SK-N-SH treated with all-trans-retinoic acid at 6 μM for 48 hours (cell line): ENCODE measurements at regions not wholly inside any gene's neighbourhood (a gene's known extent, or its start where the extent isn't known, plus 50 kb on each side); places are given as distances from the start of the nearest gene placed in this dataset.

Experiments
- ATAC-seq: fragments of 200-7000 bp; cut with Tn5 transposase; 3 replicates; pipeline ENCODE4 v1.9.1; 2020; ENCODE audit warnings: mild to moderate bottlenecking, moderate library complexity
- ARNTL ChIP-seq: fragments of 450-650 bp; formaldehyde crosslinking; IDR thresholded peaks from 2 replicates; pipeline ENCODE4 v1.5.0; 2020; ENCODE audit warnings: low read depth, mild to moderate bottlenecking, moderate library complexity, borderline replicate concordance
- BACH2 ChIP-seq: fragments of 250-450 bp; sonication (Bioruptor Pico); IDR thresholded peaks from 2 replicates; pipeline ENCODE4 v1.9.0; 2021; ENCODE audit warnings: mild to moderate bottlenecking, borderline replicate concordance
- CSDC2 ChIP-seq: fragments of 250-450 bp; sonication (Bioruptor Pico); IDR thresholded peaks from 2 replicates; pipeline ENCODE4 v1.5.0; 2020; ENCODE audit warnings: mild to moderate bottlenecking, moderate library complexity
- ESRRG ChIP-seq: fragments of 250-450 bp; sonication (Bioruptor Pico); IDR thresholded peaks from 2 replicates; pipeline ENCODE4 v1.6.1; 2021; ENCODE audit warnings: mild to moderate bottlenecking
- GLIS3 ChIP-seq: fragments of 250-450 bp; sonication (Bioruptor Pico); IDR thresholded peaks from 2 replicates; pipeline ENCODE4 v1.5.0; 2020; ENCODE audit warnings: mild to moderate bottlenecking, moderate library complexity
- ISL1 ChIP-seq: fragments of 250-450 bp; sonication (Bioruptor Pico); IDR thresholded peaks from 2 replicates; pipeline ENCODE4 v2.1.2; 2022; ENCODE audit warnings: mild to moderate bottlenecking, moderate library complexity
- OSR1 ChIP-seq: fragments of 250-450 bp; sonication (Bioruptor Pico); IDR thresholded peaks from 2 replicates; pipeline ENCODE4 v1.8.0; 2022; ENCODE audit warnings: moderate library complexity, mild to moderate bottlenecking, inconsistent platforms
- PPARA ChIP-seq: fragments of 250-450 bp; sonication (Bioruptor Pico); IDR thresholded peaks from 2 replicates; pipeline ENCODE4 v1.5.0; 2020; ENCODE audit warnings: mild to moderate bottlenecking, borderline replicate concordance
- RARB ChIP-seq: fragments of 250-450 bp; sonication (Bioruptor Pico); IDR thresholded peaks from 2 replicates; pipeline ENCODE4 v1.8.0; 2021; ENCODE audit warnings: mild to moderate bottlenecking, moderate library complexity
- SNAI2 ChIP-seq: fragments of 250-450 bp; sonication (Bioruptor Pico); IDR thresholded peaks from 2 replicates; pipeline ENCODE4 v1.5.0; 2020; ENCODE audit warnings: mild to moderate bottlenecking, moderate library complexity
- TCF4 ChIP-seq: fragments of 250-450 bp; sonication (Bioruptor Pico); IDR thresholded peaks from 2 replicates; pipeline ENCODE4 v1.8.0; 2021; ENCODE audit warnings: mild to moderate bottlenecking, moderate library complexity, borderline replicate concordance
- TOX ChIP-seq: fragments of 250-450 bp; sonication (Bioruptor Pico); IDR thresholded peaks from 2 replicates; pipeline ENCODE4 v1.8.0; 2021; ENCODE audit warnings: mild to moderate bottlenecking, moderate library complexity, borderline replicate concordance
- ZC3H10 ChIP-seq: fragments of 250-450 bp; sonication (Bioruptor Pico); IDR thresholded peaks from 2 replicates; pipeline ENCODE4 v1.5.1; 2021; ENCODE audit warnings: mild to moderate bottlenecking, moderate library complexity
- ZFP3 ChIP-seq: fragments of 250-450 bp; sonication (Bioruptor Pico); IDR thresholded peaks from 2 replicates; pipeline ENCODE4 v1.5.0; 2020; ENCODE audit warnings: mild to moderate bottlenecking, moderate library complexity
- ZFP30 ChIP-seq: fragments of 450-650 bp; formaldehyde crosslinking; IDR thresholded peaks from 2 replicates; pipeline ENCODE4 v1.5.0; 2022; ENCODE audit warnings: mild to moderate bottlenecking, moderate library complexity
- ZNF565 ChIP-seq: fragments of 450-650 bp; formaldehyde crosslinking; conservative IDR thresholded peaks from 2 replicates; pipeline ENCODE4 v1.5.0; 2020; ENCODE audit warnings: low read depth, mild to moderate bottlenecking, moderate library complexity
- ZNF70 ChIP-seq: fragments of 450-650 bp; formaldehyde crosslinking; IDR thresholded peaks from 2 replicates; pipeline ENCODE4 v1.5.0; 2020; ENCODE audit warnings: mild to moderate bottlenecking, moderate library complexity
- ZNF8 ChIP-seq: fragments of 450-650 bp; formaldehyde crosslinking; IDR thresholded peaks from 2 replicates; pipeline ENCODE4 v1.5.0; 2020; ENCODE audit warnings: mild to moderate bottlenecking, moderate library complexity
- TF ChIP-seq, protein P1 (sequence below): fragments of 250-450 bp; sonication (Bioruptor Pico); IDR thresholded peaks from 2 replicates; pipeline ENCODE4 v1.5.0; 2020; ENCODE audit warnings: mild to moderate bottlenecking, moderate library complexity
- TF ChIP-seq, protein P2 (sequence below): fragments of 250-450 bp; sonication (Bioruptor Pico); IDR thresholded peaks from 2 replicates; pipeline ENCODE4 v1.8.0; 2020; ENCODE audit warnings: mild to moderate bottlenecking, moderate library complexity, borderline replicate concordance
- TF ChIP-seq, protein P3 (sequence below): fragments of 250-450 bp; sonication (Bioruptor Pico); IDR thresholded peaks from 2 replicates; pipeline ENCODE4 v1.8.0; 2021; ENCODE audit warnings: low read depth, mild to moderate bottlenecking, moderate library complexity, borderline replicate concordance
- TF ChIP-seq, protein P4 (sequence below): fragments of 250-450 bp; sonication (Bioruptor Pico); IDR thresholded peaks from 2 replicates; pipeline ENCODE4 v1.5.1; 2021; ENCODE audit warnings: mild to moderate bottlenecking, moderate library complexity

DNA sequence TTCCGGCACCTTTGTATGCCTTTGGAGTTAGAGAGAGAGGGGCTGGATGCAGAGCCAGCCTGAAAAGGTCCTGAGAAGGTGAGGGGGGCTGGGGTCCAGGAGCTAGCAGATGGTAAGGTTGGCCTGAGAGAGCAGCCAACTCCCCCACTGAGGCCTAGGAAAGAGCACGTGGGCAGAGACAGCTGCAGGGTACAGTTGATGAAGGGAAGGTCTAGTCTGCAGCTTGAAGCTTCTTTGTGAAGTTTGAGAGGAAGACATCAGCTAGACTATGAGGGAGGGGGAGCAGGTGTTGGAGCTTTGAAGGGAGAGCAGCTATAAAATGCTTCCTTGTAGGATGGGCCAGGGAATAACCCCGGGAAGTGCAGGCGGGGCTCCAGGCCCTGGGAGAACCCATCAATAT, 289.3 kb upstream of the AMIGO2 start:
- ATAC-seq = no peak

DNA sequence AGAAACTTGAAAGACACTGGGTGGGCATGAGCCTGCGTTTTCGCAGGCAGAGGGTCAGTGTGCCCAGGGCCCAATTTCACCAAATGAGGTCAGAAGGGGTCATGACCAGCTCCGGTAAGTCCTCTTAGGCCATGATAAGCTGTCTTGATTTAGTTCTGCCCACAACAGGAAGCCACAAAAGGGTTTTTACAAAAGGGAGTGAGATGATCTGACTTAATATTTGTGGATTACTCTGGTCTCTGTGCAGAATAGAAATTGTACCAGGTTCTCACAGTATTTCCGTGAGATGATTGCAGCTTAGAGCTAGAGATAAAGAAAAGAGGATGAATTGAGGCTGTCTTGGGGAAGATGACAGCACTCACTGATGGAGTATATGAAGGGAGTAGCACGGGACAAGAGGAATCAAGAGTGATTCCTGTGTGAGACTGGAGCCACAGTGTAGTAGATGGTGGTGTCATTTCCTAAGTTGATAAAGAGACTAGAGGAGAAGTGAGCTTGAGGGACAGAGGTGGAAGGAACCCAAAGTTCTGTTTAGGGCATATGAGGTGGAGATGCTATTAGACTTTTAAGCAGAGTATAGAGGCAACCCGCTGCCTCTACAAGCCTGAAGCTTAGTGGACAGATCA, 288.3 kb upstream of the AMIGO2 start:
- ATAC-seq = no peak
- no peak for TF ChIP-seq ESRRG (CRISPR knock-in tag)
- TF ChIP-seq ISL1 (CRISPR knock-in tag) = no peak
- TF ChIP-seq GLIS3 (CRISPR knock-in tag) = no peak
- no peak for TF ChIP-seq SNAI2 (CRISPR knock-in tag)
- no peak for TF ChIP-seq OSR1 (CRISPR knock-in tag)
- TF ChIP-seq ZNF565 (CRISPR knock-in tag) = no peak
- TF ChIP-seq ZNF8 (CRISPR knock-in tag) = no peak
- TF ChIP-seq, protein P1, sequence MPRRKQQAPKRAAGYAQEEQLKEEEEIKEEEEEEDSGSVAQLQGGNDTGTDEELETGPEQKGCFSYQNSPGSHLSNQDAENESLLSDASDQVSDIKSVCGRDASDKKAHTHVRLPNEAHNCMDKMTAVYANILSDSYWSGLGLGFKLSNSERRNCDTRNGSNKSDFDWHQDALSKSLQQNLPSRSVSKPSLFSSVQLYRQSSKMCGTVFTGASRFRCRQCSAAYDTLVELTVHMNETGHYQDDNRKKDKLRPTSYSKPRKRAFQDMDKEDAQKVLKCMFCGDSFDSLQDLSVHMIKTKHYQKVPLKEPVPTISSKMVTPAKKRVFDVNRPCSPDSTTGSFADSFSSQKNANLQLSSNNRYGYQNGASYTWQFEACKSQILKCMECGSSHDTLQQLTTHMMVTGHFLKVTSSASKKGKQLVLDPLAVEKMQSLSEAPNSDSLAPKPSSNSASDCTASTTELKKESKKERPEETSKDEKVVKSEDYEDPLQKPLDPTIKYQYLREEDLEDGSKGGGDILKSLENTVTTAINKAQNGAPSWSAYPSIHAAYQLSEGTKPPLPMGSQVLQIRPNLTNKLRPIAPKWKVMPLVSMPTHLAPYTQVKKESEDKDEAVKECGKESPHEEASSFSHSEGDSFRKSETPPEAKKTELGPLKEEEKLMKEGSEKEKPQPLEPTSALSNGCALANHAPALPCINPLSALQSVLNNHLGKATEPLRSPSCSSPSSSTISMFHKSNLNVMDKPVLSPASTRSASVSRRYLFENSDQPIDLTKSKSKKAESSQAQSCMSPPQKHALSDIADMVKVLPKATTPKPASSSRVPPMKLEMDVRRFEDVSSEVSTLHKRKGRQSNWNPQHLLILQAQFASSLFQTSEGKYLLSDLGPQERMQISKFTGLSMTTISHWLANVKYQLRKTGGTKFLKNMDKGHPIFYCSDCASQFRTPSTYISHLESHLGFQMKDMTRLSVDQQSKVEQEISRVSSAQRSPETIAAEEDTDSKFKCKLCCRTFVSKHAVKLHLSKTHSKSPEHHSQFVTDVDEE (CRISPR knock-in tag) = no peak
- no peak for TF ChIP-seq ZFP3
- no peak for TF ChIP-seq ZC3H10
- TF ChIP-seq BACH2 (CRISPR knock-in tag) = no peak
- no peak for TF ChIP-seq ZNF70 (CRISPR knock-in tag)
- TF ChIP-seq, protein P2, sequence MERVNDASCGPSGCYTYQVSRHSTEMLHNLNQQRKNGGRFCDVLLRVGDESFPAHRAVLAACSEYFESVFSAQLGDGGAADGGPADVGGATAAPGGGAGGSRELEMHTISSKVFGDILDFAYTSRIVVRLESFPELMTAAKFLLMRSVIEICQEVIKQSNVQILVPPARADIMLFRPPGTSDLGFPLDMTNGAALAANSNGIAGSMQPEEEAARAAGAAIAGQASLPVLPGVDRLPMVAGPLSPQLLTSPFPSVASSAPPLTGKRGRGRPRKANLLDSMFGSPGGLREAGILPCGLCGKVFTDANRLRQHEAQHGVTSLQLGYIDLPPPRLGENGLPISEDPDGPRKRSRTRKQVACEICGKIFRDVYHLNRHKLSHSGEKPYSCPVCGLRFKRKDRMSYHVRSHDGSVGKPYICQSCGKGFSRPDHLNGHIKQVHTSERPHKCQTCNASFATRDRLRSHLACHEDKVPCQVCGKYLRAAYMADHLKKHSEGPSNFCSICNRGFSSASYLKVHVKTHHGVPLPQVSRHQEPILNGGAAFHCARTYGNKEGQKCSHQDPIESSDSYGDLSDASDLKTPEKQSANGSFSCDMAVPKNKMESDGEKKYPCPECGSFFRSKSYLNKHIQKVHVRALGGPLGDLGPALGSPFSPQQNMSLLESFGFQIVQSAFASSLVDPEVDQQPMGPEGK (CRISPR knock-in tag) = no peak
- TF ChIP-seq CSDC2 (CRISPR knock-in tag) = no peak
- TF ChIP-seq, protein P3, sequence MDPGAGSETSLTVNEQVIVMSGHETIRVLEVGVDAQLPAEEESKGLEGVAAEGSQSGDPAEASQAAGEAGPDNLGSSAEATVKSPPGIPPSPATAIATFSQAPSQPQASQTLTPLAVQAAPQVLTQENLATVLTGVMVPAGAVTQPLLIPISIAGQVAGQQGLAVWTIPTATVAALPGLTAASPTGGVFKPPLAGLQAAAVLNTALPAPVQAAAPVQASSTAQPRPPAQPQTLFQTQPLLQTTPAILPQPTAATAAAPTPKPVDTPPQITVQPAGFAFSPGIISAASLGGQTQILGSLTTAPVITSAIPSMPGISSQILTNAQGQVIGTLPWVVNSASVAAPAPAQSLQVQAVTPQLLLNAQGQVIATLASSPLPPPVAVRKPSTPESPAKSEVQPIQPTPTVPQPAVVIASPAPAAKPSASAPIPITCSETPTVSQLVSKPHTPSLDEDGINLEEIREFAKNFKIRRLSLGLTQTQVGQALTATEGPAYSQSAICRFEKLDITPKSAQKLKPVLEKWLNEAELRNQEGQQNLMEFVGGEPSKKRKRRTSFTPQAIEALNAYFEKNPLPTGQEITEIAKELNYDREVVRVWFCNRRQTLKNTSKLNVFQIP (CRISPR knock-in tag) = no peak

More for the DNA sequence above, 289.3 kb upstream of the AMIGO2 start:
- TF ChIP-seq RARB (CRISPR knock-in tag) (no peak), ZC3H10 (no peak), BACH2 (CRISPR knock-in tag) (no peak), ARNTL (no peak)
- TF ChIP-seq, protein P3 (CRISPR knock-in tag) = no peak

DNA sequence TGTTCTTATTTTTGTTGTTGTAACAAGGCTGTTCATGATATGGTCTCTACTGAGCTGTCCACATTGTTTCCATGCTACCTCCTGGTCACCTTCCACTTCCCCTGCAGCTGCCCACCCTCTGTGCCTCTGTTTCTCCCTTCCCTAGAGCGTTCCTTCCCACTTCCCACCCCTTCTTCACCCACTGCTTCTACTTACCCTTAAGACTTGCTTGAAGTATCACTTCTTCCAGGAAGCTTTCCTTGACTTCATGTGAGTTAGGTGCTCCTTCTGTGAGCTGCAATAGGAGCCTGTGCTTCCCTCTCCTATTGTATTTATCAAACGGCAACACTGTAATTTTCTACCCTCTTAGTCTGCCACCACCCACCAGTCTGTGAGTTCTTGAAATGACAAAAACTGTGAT, 286.8 kb upstream of the AMIGO2 start:
- TF ChIP-seq ESRRG (CRISPR knock-in tag) (no peak), OSR1 (CRISPR knock-in tag) (no peak)
- TF ChIP-seq, protein P4, sequence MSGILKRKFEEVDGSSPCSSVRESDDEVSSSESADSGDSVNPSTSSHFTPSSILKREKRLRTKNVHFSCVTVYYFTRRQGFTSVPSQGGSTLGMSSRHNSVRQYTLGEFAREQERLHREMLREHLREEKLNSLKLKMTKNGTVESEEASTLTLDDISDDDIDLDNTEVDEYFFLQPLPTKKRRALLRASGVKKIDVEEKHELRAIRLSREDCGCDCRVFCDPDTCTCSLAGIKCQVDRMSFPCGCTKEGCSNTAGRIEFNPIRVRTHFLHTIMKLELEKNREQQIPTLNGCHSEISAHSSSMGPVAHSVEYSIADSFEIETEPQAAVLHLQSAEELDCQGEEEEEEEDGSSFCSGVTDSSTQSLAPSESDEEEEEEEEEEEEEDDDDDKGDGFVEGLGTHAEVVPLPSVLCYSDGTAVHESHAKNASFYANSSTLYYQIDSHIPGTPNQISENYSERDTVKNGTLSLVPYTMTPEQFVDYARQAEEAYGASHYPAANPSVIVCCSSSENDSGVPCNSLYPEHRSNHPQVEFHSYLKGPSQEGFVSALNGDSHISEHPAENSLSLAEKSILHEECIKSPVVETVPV (CRISPR knock-in tag) = no peak
- no peak for ATAC-seq

DNA sequence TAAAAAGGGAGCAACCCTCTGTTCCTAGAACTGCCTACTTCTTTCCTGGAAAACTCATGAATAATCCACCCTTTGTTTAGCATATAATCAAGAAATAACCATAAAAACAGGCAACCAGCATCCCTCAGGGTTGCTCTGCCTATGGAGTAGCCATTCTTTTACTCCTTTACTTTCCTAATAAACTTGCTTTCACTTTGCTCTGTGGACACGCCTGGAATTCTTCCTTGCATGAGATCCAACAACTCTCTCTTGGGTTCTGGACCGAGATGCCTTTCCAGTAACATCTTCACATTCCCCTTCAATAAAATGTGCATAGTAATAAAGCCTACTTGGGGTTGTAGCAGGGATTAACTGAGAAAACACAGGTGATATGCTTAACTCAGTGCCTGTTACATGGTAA, 286.4 kb upstream of the AMIGO2 start:
- TF ChIP-seq GLIS3 (CRISPR knock-in tag) (no peak), SNAI2 (CRISPR knock-in tag) (no peak), ZFP3 (no peak), PPARA (CRISPR knock-in tag) (no peak), TCF4 (CRISPR knock-in tag) (no peak), CSDC2 (CRISPR knock-in tag) (no peak), ZNF8 (CRISPR knock-in tag) (no peak), TOX (CRISPR knock-in tag) (no peak), ZFP30 (no peak), OSR1 (CRISPR knock-in tag) (no peak), ZNF565 (CRISPR knock-in tag) (no peak)
- TF ChIP-seq, protein P3 (CRISPR knock-in tag) = no peak
- TF ChIP-seq, protein P1 (CRISPR knock-in tag) = no peak
- TF ChIP-seq, all 23 proteins: peak for 0
- ATAC-seq = no peak
